Dermis microvascular lymphatic vessel endothelial cell (primary cell): ENCODE measurements at regions not wholly inside any gene's neighbourhood (a gene's known extent, or its start where the extent isn't known, plus 50 kb on each side); places are given as distances from the start of the nearest gene placed in this dataset.

Source experiments
- DNase-seq, 2 donors: peaks; one replicate each; pipeline versions ENCODE4 v3.0.0 to v3.0.0-alpha.2; 2010; ENCODE audit warnings: low read depth in 2 of 2

- DNase-seq = no peak
These were observed 557.9 kb downstream of the TNS1 start for GRCh38 chr2:217444932-217445331.

DNA sequence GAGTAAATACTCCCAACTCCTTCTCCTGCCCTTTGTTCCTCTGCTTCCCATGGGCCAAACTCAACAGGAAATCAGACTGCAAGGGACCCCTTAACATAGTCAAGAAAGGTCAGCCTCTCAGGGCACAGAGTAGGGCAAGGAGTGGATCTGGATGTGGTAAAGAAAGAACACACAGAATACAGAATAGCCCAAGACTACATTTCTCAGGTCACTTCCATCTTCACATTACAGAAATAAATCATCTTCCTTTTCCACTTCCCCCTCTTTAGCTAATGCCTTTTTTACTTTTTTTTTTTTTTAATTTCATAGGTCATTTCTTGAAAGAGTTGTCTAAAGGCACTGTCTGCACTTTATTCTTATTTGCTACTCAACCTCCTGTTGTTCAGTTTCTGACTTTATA lies 558.3 kb downstream of the TNS1 start:
- DNase-seq = no peak

- DNase-seq = no peak
These were observed 559.2 kb downstream of the TNS1 start for GRCh38 chr2:217443601-217444000.

GRCh38 chr2:217440000-217440399 lies 562.8 kb downstream of the TNS1 start:
- no peak for DNase-seq

- no peak for DNase-seq
These were observed 564.0 kb downstream of the TNS1 start for GRCh38 chr2:217438821-217439220.

GRCh38 chr2:217438136-217438535 lies 564.7 kb downstream of the TNS1 start:
- DNase-seq = no peak

GRCh38 chr2:217437290-217437870 lies 565.4 kb downstream of the TNS1 start:
- DNase-seq = no peak

- no peak for DNase-seq
These were observed 566.4 kb downstream of the TNS1 start for GRCh38 chr2:217436386-217436785.

DNA sequence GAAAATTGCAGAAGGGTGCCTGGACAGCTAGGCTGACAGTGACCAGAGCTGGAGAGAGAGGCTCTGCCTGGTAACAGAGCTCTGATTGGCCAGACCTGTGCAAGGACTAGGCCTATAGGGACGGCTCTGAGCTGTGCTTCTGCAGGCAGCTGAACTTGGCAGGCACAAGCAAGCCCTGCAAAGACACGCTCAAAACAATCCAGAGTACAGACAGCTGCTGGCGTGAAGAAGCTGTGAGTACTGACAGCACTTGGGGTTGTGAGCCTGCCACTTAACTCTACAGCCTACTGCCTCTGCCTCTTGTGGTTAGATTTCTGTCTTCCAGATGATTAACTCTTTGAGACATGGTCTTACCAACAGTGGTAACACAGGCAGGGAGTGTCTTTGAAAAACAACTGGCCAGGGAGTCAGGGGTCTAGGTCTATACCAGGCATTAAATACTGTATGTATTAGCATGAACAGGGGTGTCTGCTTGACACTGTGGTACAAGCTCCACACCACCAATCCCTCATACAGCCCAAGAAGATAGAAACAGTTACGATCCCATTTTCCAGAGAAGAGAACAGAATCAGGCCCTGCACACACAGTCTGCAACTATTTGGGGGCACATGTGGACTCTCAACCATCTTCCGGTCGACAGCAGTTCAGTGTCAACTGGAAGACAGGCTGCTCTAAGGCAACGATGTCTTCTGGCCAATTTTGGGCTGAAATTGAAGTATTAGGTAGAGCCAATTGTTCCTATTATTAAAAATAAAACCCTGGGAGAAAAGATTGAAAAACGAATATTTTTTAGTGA lies 568.4 kb downstream of the TNS1 start:
- DNase-seq = peak; percentile 67 to 91

DNA sequence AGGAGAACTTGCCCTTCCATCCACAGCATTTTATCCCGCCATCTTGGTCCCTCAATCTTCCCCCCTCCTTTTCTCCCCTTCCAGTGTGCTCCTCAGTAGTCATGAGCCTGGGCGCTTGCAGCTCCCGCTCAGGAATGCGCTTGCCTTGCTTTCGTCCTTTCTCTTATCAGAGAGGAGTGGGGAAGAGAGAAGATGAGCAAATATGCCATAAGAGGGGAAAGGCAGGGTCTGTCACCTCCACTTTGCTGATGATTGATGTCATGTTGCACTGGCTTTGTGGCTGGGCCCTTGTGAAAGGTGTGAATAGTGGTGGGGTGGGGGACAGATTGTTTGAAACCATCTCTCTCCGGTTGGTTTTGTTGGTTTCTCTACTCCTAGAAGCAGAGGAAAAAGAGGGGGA lies 569.3 kb downstream of the TNS1 start:
- no peak for DNase-seq

DNA sequence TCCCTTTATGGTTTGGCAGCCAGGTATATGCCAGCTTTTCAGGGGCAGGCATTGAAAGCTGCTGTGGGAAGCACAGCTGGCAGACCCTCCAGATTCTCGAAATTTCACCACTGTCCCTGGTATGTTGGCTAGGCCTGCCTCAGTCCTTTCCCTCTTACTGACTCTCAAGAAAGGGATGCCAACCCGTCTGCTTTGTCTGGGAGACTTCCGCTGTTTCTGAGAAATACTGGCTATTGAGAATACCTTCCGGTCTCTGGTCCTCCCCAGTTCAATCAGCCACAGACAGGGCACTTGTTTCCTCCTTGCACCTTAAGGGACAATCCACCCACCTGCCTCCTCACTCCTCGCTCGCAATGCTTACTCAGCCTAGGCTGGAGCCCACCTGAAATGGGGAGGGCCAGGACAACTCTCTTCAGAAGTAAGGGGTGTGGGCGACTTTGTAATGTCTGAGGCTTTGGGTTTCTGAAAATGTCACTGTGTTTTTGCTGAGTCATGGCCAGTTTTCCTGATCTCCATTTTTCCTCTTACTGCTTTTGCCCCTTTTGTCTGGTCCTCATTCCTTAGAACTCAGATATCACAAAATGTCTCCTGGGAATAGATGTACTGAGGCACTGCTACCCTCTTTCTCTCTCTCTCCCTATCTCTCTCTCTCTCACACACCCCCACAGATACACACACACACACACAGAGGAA lies 571.1 kb downstream of the TNS1 start:
- DNase-seq = no peak

- no peak for DNase-seq
These were observed 571.2 kb upstream of the TNP1 start for GRCh38 chr2:217430916-217431576.

GRCh38 chr2:217429981-217430500 lies 570.2 kb upstream of the TNP1 start:
- DNase-seq = no peak

DNA sequence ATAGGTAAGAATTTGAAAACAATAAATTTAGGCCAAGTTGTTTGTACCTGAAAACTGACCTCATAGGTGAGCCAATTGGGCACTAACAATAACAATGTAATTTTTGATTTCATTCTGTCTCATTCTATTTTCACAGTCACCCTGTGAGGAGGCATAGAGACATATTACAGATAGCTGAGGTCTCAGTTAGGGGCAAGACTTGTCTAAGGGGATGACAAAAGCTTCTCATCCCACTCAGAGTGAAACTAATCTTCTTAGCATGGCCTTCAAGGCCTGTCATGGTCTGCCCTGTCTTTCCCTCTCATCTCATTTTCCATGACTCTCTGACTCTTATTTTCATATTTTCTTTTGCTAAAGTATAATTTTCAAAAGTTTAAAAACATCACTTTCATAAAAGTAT lies 562.0 kb upstream of the TNP1 start:
- no peak for DNase-seq

GRCh38 chr2:217420854-217421253 lies 561.0 kb upstream of the TNP1 start:
- no peak for DNase-seq

GRCh38 chr2:217419055-217419671 lies 559.3 kb upstream of the TNP1 start:
- no peak for DNase-seq

DNA sequence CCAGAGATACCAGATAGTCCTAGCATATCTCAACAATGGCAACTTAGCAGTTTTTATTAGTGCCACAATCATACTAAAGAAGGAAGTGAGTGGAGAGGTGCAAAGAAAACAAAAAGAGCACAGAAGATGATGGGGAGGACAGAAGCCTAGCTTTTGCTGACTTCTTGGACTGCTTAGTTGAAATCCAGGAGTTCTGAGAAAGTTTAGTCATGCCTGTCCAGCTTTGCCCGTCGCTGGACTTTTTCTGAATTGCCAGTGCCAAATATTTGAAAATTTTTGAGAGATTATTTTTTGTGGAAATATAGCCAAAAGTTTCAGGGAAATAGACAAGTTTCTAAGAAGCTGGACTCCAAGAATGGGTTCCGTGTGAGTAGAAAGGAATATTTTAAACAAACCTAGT lies 558.7 kb upstream of the TNP1 start:
- no peak for DNase-seq

DNA sequence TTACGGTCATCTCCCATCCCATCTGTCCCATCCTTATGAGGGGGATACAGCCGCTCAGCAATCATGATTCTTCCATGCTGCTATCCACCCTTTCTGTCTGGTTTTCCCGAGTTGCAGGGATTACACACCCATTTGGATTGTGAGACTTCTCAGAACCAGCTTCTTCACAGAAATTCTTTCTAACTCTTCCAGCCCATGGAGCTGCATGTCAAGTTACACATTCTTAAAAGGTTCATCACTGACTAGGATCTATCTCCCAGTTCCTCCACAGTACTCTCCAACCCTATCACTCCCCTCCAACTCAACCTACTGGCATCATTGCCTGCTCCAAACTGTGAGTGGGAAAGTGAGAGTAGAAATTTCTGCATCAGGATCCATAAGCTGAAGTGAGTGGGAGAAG lies 558.2 kb upstream of the TNP1 start:
- DNase-seq = no peak

- DNase-seq = no peak
These were observed 557.7 kb upstream of the TNP1 start for GRCh38 chr2:217417536-217417935.

DNA sequence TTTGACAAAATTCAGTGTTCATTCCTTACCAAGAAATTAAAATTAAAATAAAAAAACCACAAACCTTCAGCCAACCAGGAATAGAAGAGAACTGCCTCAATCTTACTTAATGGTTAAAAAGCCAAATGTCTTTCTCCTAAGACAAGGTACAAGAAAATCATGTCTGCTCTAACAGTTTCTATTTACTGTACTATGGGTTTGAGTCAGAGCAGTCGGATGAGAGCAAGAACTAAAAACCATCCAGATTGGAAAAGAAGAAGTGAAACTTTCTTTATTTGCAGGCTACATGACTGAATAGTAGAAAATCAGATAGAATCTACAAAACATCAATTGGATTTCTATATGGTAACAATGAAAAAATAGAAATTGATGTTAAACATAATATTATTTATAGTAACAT lies 555.5 kb upstream of the TNP1 start:
- DNase-seq = no peak

DNA sequence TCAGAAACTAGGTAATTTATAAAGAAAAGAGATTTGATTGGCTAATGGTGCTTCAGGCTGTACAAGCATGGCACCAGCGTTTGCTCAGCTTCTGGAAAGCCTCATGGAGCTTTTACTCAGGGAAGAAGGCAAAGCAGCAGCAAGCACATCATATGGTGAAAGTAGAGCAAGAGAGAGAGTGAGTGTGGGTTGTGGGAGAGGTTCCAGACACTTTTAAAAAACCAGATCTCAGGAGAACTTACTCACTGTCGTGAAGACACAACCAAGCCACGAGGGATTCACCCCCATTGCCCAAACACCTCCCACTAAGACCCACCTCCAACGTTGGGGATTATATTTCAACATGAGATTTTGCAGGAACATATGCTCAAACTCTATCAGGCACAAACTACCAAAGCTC lies 554.6 kb upstream of the TNP1 start:
- DNase-seq = no peak

DNA sequence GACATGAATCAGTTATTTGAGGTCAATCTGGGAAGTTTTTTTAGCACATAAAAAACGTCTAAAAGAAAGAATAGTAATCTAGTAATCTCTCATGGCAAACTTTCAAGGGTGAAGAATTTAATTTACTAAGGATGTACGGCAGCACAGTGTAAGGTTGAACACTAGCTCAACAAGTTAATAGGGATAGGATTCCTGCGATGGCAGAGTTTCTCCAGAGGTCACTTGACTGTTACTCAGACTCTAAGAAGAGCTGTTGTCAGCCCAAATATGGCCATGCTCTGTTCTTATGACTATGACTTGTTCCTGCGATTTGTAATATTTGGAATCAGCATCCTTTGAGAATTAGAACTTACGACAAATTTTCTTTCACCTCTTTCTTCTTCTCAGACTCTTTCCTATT lies 553.3 kb upstream of the TNP1 start:
- DNase-seq = no peak
